PC-3 (cell line): ENCODE measurements at regions not wholly inside any gene's neighbourhood (a gene's known extent, or its start where the extent isn't known, plus 50 kb on each side); places are given as distances from the start of the nearest gene placed in this dataset.
A peak's percentile ranks its signal among the peaks of the same experiment; 100 is the strongest.

Experiments
- ATAC-seq: fragments of 200-7000 bp; cut with Tn5 transposase; 2 replicates; pipeline ENCODE4 v1.9.1; 2020; ENCODE audit warnings: mild to moderate bottlenecking, moderate library complexity
- BruUV-seq: library from RNA; stranded (reverse); fragments of 400-500 nt; replicated peaks from 2 replicates; lab custom pipeline; 2021; lab: Mats Ljungman, UMichigan
- CTCF ChIA-PET: fragments of 300-600 bp; sonication (Branson Sonifier 250); formaldehyde crosslinking; loops from one replicate; lab custom pipeline; 2022; ENCODE audit warnings: antibody characterized with exemption; lab: Charles Lee
- POLR2A ChIA-PET: fragments of 300-600 bp; sonication (Branson Sonifier 250); formaldehyde crosslinking; loops from one replicate; lab custom pipeline; 2022; ENCODE audit warnings: antibody characterized with exemption; ENCODE audit not compliant: unreplicated experiment; lab: Charles Lee
- DNase-seq: peaks from one replicate; pipeline ENCODE4 v3.0.0-alpha.2; 2015
- H2AFZ ChIP-seq: fragments of 300-600 bp; sonication (generic); 2 replicates; pipeline ENCODE4 v1.6.0; 2016; ENCODE audit warnings: antibody characterized with exemption, low read length
- H3F3A ChIP-seq: fragments of 300-600 bp; sonication (generic); one replicate; pipeline ENCODE4 v1.6.0; 2017; ENCODE audit warnings: antibody characterized with exemption, low read length, control low read depth, mild to moderate bottlenecking; ENCODE audit not compliant: unreplicated experiment
- H3K27ac ChIP-seq: fragments of 300-600 bp; sonication (generic); 2 replicates; pipeline ENCODE4 v1.5.1; 2016; ENCODE audit warnings: mild to moderate bottlenecking, low read length
- H3K27me3 ChIP-seq: fragments of 300-600 bp; sonication (generic); 2 replicates; pipeline ENCODE4 v1.6.1; 2016; ENCODE audit warnings: low read length, mixed read lengths
- H3K36me3 ChIP-seq: fragments of 300-600 bp; sonication (generic); 2 replicates; pipeline ENCODE4 v1.6.1; 2016; ENCODE audit warnings: low read depth, mixed run types, low read length, mixed read lengths
- H3K4me1 ChIP-seq: fragments of 300-600 bp; sonication (generic); 2 replicates; pipeline ENCODE4 v1.5.1; 2016; ENCODE audit warnings: low read length; ENCODE audit not compliant: insufficient read depth
- H3K4me2 ChIP-seq: fragments of 300-600 bp; sonication (generic); 2 replicates; pipeline ENCODE4 v1.6.0; 2016; ENCODE audit warnings: low read length
- H3K4me3 ChIP-seq: fragments of 300-600 bp; sonication (generic); 2 replicates; pipeline ENCODE4 v1.5.1; 2016; ENCODE audit warnings: mild to moderate bottlenecking, low read length, mixed read lengths
- H3K79me2 ChIP-seq: fragments of 300-600 bp; sonication (generic); 2 replicates; pipeline ENCODE4 v1.6.1; 2017; ENCODE audit warnings: low read length, mixed read lengths
- H3K9ac ChIP-seq: fragments of 300-600 bp; sonication (generic); 2 replicates; pipeline ENCODE4 v1.6.0; 2016; ENCODE audit warnings: mild to moderate bottlenecking, low read length
- H3K9me2 ChIP-seq: fragments of 300-600 bp; sonication (generic); replicated peaks from 2 replicates; pipeline ENCODE4 v1.6.1; 2016; ENCODE audit warnings: mixed run types, low read length, mixed read lengths
- H3K9me3 ChIP-seq: fragments of 300-600 bp; sonication (generic); 2 replicates; pipeline ENCODE4 v1.6.1; 2016; ENCODE audit warnings: low read length, mixed read lengths
- H4K20me1 ChIP-seq: fragments of 300-600 bp; sonication (generic); 2 replicates; pipeline ENCODE4 v1.6.1; 2016; ENCODE audit warnings: low read length, mixed read lengths
- EZH2 ChIP-seq: fragments of 300-600 bp; sonication (generic); IDR thresholded peaks from one replicate; pipeline ENCODE4 v1.6.1; 2017; ENCODE audit warnings: antibody characterized with exemption, mild to moderate bottlenecking, low read length; ENCODE audit not compliant: unreplicated experiment
- EZH2phosphoT487 ChIP-seq: fragments of 300-600 bp; sonication (generic); IDR thresholded peaks from 2 replicates; pipeline ENCODE4 v1.6.1; 2018; ENCODE audit warnings: mild to moderate bottlenecking, antibody characterized with exemption, low read length, borderline replicate concordance
- intact Hi-C: fragments of 100-400 bp; cut with micrococcal nuclease; formaldehyde crosslinking; loops from 2 replicates; pipeline ENCODE4 v1.9.0; 2023
- TF ChIP-seq, protein P1 (sequence below): fragments of 300-600 bp; sonication (generic); conservative IDR thresholded peaks from 2 replicates; pipeline ENCODE4 v1.5.1; 2017; ENCODE audit warnings: antibody characterized with exemption, low read depth, mild to moderate bottlenecking, low read length

DNA sequence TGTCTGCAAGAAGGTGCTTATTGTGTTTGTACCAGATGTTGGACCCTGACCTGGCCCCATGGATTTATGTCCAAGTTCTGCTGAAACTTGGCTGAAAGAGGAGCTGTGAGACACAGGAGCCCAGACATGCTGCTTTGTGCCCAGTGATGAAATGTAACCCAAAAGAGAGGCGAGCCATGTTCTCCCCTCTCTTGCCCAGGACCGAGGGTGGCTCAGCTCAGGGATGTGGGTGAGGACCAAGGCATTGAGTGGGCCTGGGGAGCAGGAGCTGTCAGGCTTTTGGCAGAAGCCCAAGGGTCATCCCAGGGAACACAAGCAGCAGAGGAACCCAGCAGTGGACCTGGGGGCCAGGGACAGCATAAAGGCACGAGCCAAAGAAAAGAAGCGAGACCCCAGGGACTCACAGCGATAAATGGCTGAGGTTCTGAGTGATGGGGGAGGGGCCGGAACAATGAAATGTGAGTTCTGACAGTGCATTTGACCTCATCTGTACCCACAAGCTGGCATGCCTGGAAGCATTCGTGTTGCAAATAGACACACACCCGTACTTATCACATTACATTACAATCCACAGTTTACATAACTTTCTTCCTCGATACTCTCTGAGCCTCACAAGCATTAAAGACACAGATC, 363.4 kb upstream of the JARID2 start:
- Histone ChIP-seq H3K9ac (no peak overlapping the region), H3K4me2 (no peak overlapping the region), H3F3A (no peaks in the 10 kb centered on the region), H3K79me2 (no peaks in the 10 kb centered on the region), H3K9me2 (no peaks in the 10 kb centered on the region), H4K20me1 (no peaks in the 10 kb centered on the region), H3K27me3 (no peaks in the 10 kb centered on the region), H3K36me3 (no peaks in the 10 kb centered on the region), H2AFZ (no peak overlapping the region), H3K27ac (no peak overlapping the region), H3K4me1 (peaks cover 34% of the 10 kb centered on the region), H3K4me3 (no peak overlapping the region), H3K9me3 (no peaks in the 10 kb centered on the region)
- CTCF ChIA-PET, result no interaction called here
- TF ChIP-seq EZH2phosphoT487, result no peak
- TF ChIP-seq, protein P1, sequence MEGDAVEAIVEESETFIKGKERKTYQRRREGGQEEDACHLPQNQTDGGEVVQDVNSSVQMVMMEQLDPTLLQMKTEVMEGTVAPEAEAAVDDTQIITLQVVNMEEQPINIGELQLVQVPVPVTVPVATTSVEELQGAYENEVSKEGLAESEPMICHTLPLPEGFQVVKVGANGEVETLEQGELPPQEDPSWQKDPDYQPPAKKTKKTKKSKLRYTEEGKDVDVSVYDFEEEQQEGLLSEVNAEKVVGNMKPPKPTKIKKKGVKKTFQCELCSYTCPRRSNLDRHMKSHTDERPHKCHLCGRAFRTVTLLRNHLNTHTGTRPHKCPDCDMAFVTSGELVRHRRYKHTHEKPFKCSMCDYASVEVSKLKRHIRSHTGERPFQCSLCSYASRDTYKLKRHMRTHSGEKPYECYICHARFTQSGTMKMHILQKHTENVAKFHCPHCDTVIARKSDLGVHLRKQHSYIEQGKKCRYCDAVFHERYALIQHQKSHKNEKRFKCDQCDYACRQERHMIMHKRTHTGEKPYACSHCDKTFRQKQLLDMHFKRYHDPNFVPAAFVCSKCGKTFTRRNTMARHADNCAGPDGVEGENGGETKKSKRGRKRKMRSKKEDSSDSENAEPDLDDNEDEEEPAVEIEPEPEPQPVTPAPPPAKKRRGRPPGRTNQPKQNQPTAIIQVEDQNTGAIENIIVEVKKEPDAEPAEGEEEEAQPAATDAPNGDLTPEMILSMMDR, result no peak
- no peak for TF ChIP-seq EZH2
- DNase-seq (peak; percentile 9), ATAC-seq (no peak)
- POLR2A ChIA-PET, result no interaction called here
- intact Hi-C loops, result no loop called here
- BruUV-seq, result no TSS peak

DNA sequence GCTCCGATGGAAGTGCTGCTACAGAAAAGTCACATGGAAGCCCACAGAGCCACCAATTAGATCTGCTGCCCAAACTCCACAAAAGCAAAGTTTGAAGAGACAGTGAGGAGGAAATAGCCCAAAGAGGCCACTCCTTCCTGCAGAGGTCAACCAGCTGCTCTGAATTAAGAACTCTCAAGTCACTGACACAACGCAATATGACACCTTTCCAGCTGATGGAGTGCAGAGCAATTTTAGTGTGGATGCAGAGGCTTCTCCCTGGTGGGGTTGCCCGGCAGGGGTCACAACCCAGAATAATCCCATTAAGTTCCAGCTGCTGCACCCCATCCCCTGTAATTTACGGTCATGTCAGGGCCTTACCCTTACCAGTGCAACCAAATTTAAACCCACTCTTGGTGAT, 361.9 kb upstream of the JARID2 start:
- no peak overlapping the region for H3K4me3 ChIP-seq
- H3K9me3 ChIP-seq, result no peaks in the 10 kb centered on the region
- no peak overlapping the region for H2AFZ ChIP-seq
- H3K27ac ChIP-seq, result no peak overlapping the region
- no peak overlapping the region for H3K4me2 ChIP-seq
- ChIA-PET POLR2A (no interaction called here), CTCF (no interaction called here)
- no peaks in the 10 kb centered on the region for H3K9me2 ChIP-seq
- no peaks in the 10 kb centered on the region for H3K36me3 ChIP-seq
- DNase-seq (no peak), ATAC-seq (no peak)
- H3F3A ChIP-seq, result peaks cover 3% of the 10 kb centered on the region
- TF ChIP-seq, protein P1, result no peak
- TF ChIP-seq EZH2 (no peak), EZH2phosphoT487 (no peak)
- peaks cover 34% of the 10 kb centered on the region for H3K4me1 ChIP-seq
- intact Hi-C loops, result no loop called here
- no peaks in the 10 kb centered on the region for H4K20me1 ChIP-seq
- no peaks in the 10 kb centered on the region for H3K79me2 ChIP-seq
- no TSS peak for BruUV-seq
- H3K27me3 ChIP-seq, result no peaks in the 10 kb centered on the region
- no peak overlapping the region for H3K9ac ChIP-seq

DNA sequence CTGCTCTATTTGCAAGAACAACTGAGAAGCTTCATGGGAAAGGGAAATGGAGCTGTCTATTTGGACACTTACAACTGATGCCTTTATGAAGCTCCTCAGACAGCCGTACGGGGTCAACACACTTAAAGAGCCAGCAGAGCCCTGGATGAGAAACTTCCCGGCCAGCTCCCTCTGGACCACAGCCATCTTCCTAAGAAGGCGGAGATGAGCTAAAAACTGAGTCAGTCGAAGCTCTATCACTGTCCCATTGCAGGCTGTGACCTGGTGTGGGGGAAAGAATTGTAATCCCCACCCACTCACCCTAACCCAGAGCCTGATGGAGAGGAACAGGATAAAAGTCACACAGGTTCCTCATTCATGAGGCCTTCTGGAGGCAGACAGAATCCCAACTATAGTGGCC, 360.4 kb upstream of the JARID2 start:
- POLR2A ChIA-PET, result no interaction called here

More for the DNA sequence above, 360.4 kb upstream of the JARID2 start:
- intact Hi-C loops, result loop anchor here (5.0 kb wide), 2 partner anchors 142 to 673 kb away; no protein-coding TSS in a partner anchor
- Histone ChIP-seq H3K27ac (no peak overlapping the region), H3K79me2 (no peaks in the 10 kb centered on the region), H3K9me2 (no peaks in the 10 kb centered on the region), H3K4me1 (peaks cover 42% of the 10 kb centered on the region), H3K9ac (no peak overlapping the region), H3K36me3 (no peaks in the 10 kb centered on the region), H3K9me3 (no peaks in the 10 kb centered on the region), H2AFZ (no peak overlapping the region), H4K20me1 (no peaks in the 10 kb centered on the region), H3K4me3 (no peak overlapping the region), H3K27me3 (no peaks in the 10 kb centered on the region), H3K4me2 (no peak overlapping the region), H3F3A (peaks cover 3% of the 10 kb centered on the region)
- BruUV-seq, result no TSS peak
- DNase-seq, result no peak
- no peak for ATAC-seq
- TF ChIP-seq, protein P1, result no peak
- TF ChIP-seq EZH2 (no peak), EZH2phosphoT487 (no peak)
- CTCF ChIA-PET, result no interaction called here
